ENCODE measurements at regions not wholly inside any gene's neighbourhood (a gene's known extent, or its start where the extent isn't known, plus 50 kb on each side); places are given as distances from the start of the nearest gene placed in this dataset.

GRCh38 chr2:66854298-66854697, 419.4 kb downstream of the MEIS1 start:
- DNase-seq (ENCODE audit: extremely low spot score): no peak
- TF ChIP-seq PKNOX1 (IDR thresholded peaks at IDR 0.05) (no peak), ARNT (IDR thresholded peaks at IDR 0.05) (no peak), CTBP1 (IDR thresholded peaks at IDR 0.05; ENCODE audit: borderline replicate concordance) (no peak), ELF4 (IDR thresholded peaks at IDR 0.05) (no peak), BHLHE40 (IDR thresholded peaks at IDR 0.05; ENCODE audit: borderline replicate concordance) (no peak), TARDBP (IDR thresholded peaks at IDR 0.05) (no peak), FOXM1 (IDR thresholded peaks at IDR 0.05; ENCODE audit: borderline replicate concordance) (no peak), HDGF (IDR thresholded peaks at IDR 0.05; ENCODE audit: borderline replicate concordance) (no peak), L3MBTL2 (conservative IDR thresholded peaks at IDR 0.05) (no peak), ZNF384 (IDR thresholded peaks at IDR 0.05) (no peak)
- ChIA-PET POLR2A (no interaction called here), CTCF (no interaction called here)

DNA sequence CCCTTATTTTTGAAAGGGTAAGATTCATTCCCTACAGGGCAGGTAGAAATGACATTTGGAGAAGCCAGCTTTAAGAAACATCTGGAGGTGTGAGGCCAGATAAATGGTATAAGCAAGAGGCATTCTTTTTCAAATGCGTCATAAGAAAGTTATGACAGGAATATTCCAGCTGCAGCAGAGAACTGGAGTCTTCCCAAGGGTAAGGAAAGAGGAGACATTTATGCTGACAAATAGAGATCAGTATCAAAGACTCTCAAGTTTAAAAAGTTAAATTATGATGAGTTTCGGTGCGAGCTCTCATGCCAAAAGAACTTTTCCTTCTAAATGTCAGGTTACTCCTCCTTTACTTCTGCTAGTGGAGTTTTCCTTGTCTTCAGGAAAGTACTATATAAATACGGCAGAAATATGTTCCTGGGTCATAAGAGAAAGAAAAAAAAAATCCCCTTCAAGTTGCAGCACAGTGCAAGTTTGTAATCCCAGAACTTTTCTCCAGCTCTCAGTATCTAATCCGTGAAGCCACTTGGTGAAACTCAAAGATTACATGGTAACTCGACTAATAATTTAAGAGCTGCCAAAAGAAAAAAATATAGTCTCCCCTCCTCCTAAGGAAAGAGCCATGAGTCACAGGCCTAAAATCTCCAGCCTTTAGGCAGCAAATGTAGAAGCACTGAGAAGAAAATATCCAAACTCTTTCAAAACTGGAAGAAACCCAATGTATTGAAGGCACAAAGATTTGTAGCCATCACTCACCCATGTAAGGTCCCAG, 428.1 kb downstream of the MEIS1 start:
- TF ChIP-seq ELF4 (IDR thresholded peaks at IDR 0.05) (no peak), FOXA1 (IDR thresholded peaks at IDR 0.05) (no peak), L3MBTL2 (conservative IDR thresholded peaks at IDR 0.05) (no peak), PKNOX1 (IDR thresholded peaks at IDR 0.05) (no peak), FOXM1 (IDR thresholded peaks at IDR 0.05; ENCODE audit: borderline replicate concordance) (no peak), TARDBP (IDR thresholded peaks at IDR 0.05) (no peak), SUZ12 (IDR thresholded peaks at IDR 0.05) (no peak), LEF1 (IDR thresholded peaks at IDR 0.05; ENCODE audit: borderline replicate concordance) (no peak), ARNT (IDR thresholded peaks at IDR 0.05) (no peak), BHLHE40 (IDR thresholded peaks at IDR 0.05; ENCODE audit: borderline replicate concordance) (no peak), NFRKB (IDR thresholded peaks at IDR 0.05) (no peak), FOXK2 (IDR thresholded peaks at IDR 0.05) (no peak)
- POLR2A ChIA-PET: no interaction called here
- CTCF ChIA-PET: no interaction called here
- DNase-seq (ENCODE audit: extremely low spot score): no peak

DNA sequence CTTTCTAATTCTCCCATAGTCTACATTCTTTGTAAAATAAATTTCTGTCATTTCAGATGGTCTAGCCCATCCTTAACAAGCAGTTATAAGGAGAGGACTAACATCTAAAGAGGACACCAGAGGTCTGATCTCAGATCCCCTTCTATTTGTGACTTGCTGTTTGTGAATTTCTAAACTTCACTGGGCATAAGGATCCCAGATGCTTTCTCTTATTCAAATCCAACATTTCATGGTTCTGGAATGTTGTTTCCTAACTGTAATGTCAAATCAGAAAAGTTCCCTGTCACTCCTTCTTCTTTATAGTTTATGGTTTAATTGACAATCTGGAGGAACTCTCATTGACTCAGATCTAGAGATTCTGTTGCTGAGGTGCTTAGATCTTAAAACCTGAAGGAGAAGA, 430.2 kb downstream of the MEIS1 start:
- ChIA-PET POLR2A (no interaction called here), CTCF (no interaction called here)
- TF ChIP-seq TARDBP (IDR thresholded peaks at IDR 0.05): no peak
- TF ChIP-seq SUZ12 (IDR thresholded peaks at IDR 0.05): no peak
- TF ChIP-seq NFRKB (IDR thresholded peaks at IDR 0.05): no peak
- no peak for TF ChIP-seq FOXM1 (IDR thresholded peaks at IDR 0.05; ENCODE audit: borderline replicate concordance)
- no peak for TF ChIP-seq ZNF384 (IDR thresholded peaks at IDR 0.05)
- TF ChIP-seq PKNOX1 (IDR thresholded peaks at IDR 0.05): no peak
- TF ChIP-seq FOXA1 (IDR thresholded peaks at IDR 0.05): no peak
- no peak for TF ChIP-seq HDGF (IDR thresholded peaks at IDR 0.05; ENCODE audit: borderline replicate concordance)
- no peak for DNase-seq (ENCODE audit: extremely low spot score)

- ChIA-PET CTCF (no interaction called here), POLR2A (no interaction called here)
- TF ChIP-seq CTBP1 (IDR thresholded peaks at IDR 0.05; ENCODE audit: borderline replicate concordance): no peak
- TF ChIP-seq TARDBP (IDR thresholded peaks at IDR 0.05): no peak
- DNase-seq (ENCODE audit: extremely low spot score): no peak
Observed at GRCh38 chr2:66866331-66867062, 431.6 kb downstream of the MEIS1 start.

DNA sequence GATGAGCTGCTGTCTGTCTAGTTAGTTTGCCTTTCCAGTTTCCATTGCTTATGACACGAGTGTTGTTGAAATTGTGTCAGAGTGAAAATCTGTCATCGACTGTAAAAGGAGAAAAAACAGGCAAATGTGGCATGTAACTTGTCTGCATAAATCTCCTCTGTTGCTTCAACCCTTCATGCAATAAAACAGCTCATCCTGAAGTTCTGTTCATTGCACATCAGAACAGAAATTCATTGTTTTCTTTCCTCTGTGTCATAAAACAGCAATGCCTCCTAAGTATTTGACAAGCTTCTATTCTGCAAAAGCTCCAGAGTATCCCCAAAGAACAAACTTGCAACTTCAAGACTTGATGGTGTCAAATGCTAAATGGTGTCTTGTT, 432.1 kb downstream of the MEIS1 start:
- no peak for DNase-seq (ENCODE audit: extremely low spot score)
- ChIA-PET CTCF (no interaction called here), POLR2A (no interaction called here)
- TF ChIP-seq ELF4 (IDR thresholded peaks at IDR 0.05): no peak
- TF ChIP-seq SP1 (IDR thresholded peaks at IDR 0.05): no peak
- no peak for TF ChIP-seq CTBP1 (IDR thresholded peaks at IDR 0.05; ENCODE audit: borderline replicate concordance)
- no peak for TF ChIP-seq PKNOX1 (IDR thresholded peaks at IDR 0.05)
- no peak for TF ChIP-seq BHLHE40 (IDR thresholded peaks at IDR 0.05; ENCODE audit: borderline replicate concordance)
- TF ChIP-seq FOXM1 (IDR thresholded peaks at IDR 0.05; ENCODE audit: borderline replicate concordance): no peak
- no peak for TF ChIP-seq HDGF (IDR thresholded peaks at IDR 0.05; ENCODE audit: borderline replicate concordance)
- TF ChIP-seq L3MBTL2 (conservative IDR thresholded peaks at IDR 0.05): no peak
- TF ChIP-seq FOXK2 (IDR thresholded peaks at IDR 0.05): no peak
- TF ChIP-seq SUZ12 (IDR thresholded peaks at IDR 0.05): no peak
- TF ChIP-seq FOXA1 (IDR thresholded peaks at IDR 0.05): no peak
- TF ChIP-seq ARNT (IDR thresholded peaks at IDR 0.05): no peak
- no peak for TF ChIP-seq NFRKB (IDR thresholded peaks at IDR 0.05)
- TF ChIP-seq ZNF384 (IDR thresholded peaks at IDR 0.05): no peak
- no peak for TF ChIP-seq LEF1 (IDR thresholded peaks at IDR 0.05; ENCODE audit: borderline replicate concordance)

DNA sequence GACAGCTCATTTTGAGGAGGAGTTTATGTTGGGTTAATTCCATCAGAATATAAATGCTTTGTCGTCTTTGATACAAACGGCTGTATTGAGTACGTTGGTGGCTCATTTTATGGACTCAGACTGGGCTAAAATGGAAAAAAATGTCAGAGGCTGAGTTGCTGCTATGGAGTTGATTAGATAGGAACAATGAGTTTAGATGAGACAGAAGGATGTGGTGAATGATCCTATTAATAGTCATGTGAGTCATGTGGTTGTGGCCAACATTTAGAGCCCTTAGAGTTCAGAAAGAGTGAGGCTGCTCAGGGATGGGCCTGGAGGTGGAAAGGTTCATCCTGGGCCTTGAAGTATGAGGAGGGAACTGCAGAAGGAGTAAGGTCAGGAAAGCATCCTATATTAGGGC, 434.2 kb downstream of the MEIS1 start:
- ChIA-PET POLR2A (no interaction called here), CTCF (no interaction called here)
- no peak for DNase-seq (ENCODE audit: extremely low spot score)
- TF ChIP-seq HDGF (IDR thresholded peaks at IDR 0.05; ENCODE audit: borderline replicate concordance) (no peak), ARNT (IDR thresholded peaks at IDR 0.05) (no peak), CTBP1 (IDR thresholded peaks at IDR 0.05; ENCODE audit: borderline replicate concordance) (no peak), NFRKB (IDR thresholded peaks at IDR 0.05) (no peak), LEF1 (IDR thresholded peaks at IDR 0.05; ENCODE audit: borderline replicate concordance) (no peak), FOXK2 (IDR thresholded peaks at IDR 0.05) (no peak), ELF4 (IDR thresholded peaks at IDR 0.05) (no peak), FOXM1 (IDR thresholded peaks at IDR 0.05; ENCODE audit: borderline replicate concordance) (no peak), FOXA1 (IDR thresholded peaks at IDR 0.05) (no peak), SUZ12 (IDR thresholded peaks at IDR 0.05) (no peak), PKNOX1 (IDR thresholded peaks at IDR 0.05) (no peak), TARDBP (IDR thresholded peaks at IDR 0.05) (no peak), BHLHE40 (IDR thresholded peaks at IDR 0.05; ENCODE audit: borderline replicate concordance) (no peak), L3MBTL2 (conservative IDR thresholded peaks at IDR 0.05) (no peak), ZNF384 (IDR thresholded peaks at IDR 0.05) (no peak), SP1 (IDR thresholded peaks at IDR 0.05) (no peak)

Data from HEK293T (cell line).